Iris pigment epithelial cell (primary cell): ENCODE measurements at regions not wholly inside any gene's neighbourhood (a gene's known extent, or its start where the extent isn't known, plus 50 kb on each side); places are given as distances from the start of the nearest gene placed in this dataset.
"Not testable (repeated sequence)": the region's sequence is repeated elsewhere in the genome, so short reads cannot be mapped to it uniquely, and the experiment has no call there.

Experiments used
- DNase-seq: peaks from one replicate; pipeline ENCODE4 v3.0.0-alpha.2; 2011; ENCODE audit warnings: low read depth

- not testable (repeated sequence) for DNase-seq
Measured at GRCh38 chr11:67873223-67873622, 130.7 kb downstream of the UNC93B1 start.

- not testable (repeated sequence) for DNase-seq
Measured at GRCh38 chr11:67871168-67871567, 132.7 kb downstream of the UNC93B1 start.

GRCh38 chr11:67862896-67863295 is 141.0 kb downstream of the UNC93B1 start:
- DNase-seq = not testable (repeated sequence)

GRCh38 chr11:67859513-67860161 is 144.3 kb downstream of the UNC93B1 start:
- DNase-seq = peak; percentile 6

GRCh38 chr11:67850747-67851146 is 153.2 kb downstream of the UNC93B1 start:
- not testable (repeated sequence) for DNase-seq

- DNase-seq = not testable (repeated sequence)
Measured at GRCh38 chr11:67849766-67850165, 154.1 kb downstream of the UNC93B1 start.

GRCh38 chr11:67847896-67848875 is 155.7 kb downstream of the UNC93B1 start:
- not testable (repeated sequence) for DNase-seq

GRCh38 chr11:67846303-67846702 is 157.6 kb downstream of the UNC93B1 start:
- not testable (repeated sequence) for DNase-seq

GRCh38 chr11:67845296-67845695 is 158.6 kb downstream of the UNC93B1 start:
- not testable (repeated sequence) for DNase-seq

- DNase-seq = not testable (repeated sequence)
Measured at GRCh38 chr11:67840599-67840998, 163.3 kb downstream of the UNC93B1 start.

GRCh38 chr11:67830152-67830551 is 155.7 kb upstream of the ALDH3B2 start:
- DNase-seq = not testable (repeated sequence)

GRCh38 chr11:67826951-67827296 is 152.5 kb upstream of the ALDH3B2 start:
- not testable (repeated sequence) for DNase-seq

- peak; percentile 56 for DNase-seq
Measured at GRCh38 chr11:67826028-67826950, 151.9 kb upstream of the ALDH3B2 start.

GRCh38 chr11:67824861-67825260 is 150.4 kb upstream of the ALDH3B2 start:
- not testable (repeated sequence) for DNase-seq

- no peak for DNase-seq
Measured at GRCh38 chr11:67820081-67820480, 145.7 kb upstream of the ALDH3B2 start.

- DNase-seq = not testable (repeated sequence)
Measured at GRCh38 chr11:67817558-67817957, 143.1 kb upstream of the ALDH3B2 start.

GRCh38 chr11:67809301-67809700 is 134.9 kb upstream of the ALDH3B2 start:
- not testable (repeated sequence) for DNase-seq

GRCh38 chr11:67807896-67808295 is 133.5 kb upstream of the ALDH3B2 start:
- not testable (repeated sequence) for DNase-seq

GRCh38 chr11:67806728-67807235 is 132.4 kb upstream of the ALDH3B2 start:
- DNase-seq = not testable (repeated sequence)

- DNase-seq = not testable (repeated sequence)
Measured at GRCh38 chr11:67806183-67806582, 131.8 kb upstream of the ALDH3B2 start.
